ENCODE measurements at regions not wholly inside any gene's neighbourhood (a gene's known extent, or its start where the extent isn't known, plus 50 kb on each side); places are given as distances from the start of the nearest gene placed in this dataset.

- TF ChIP-seq ZNF239 (tag by site-specific recombination; IDR thresholded peaks at IDR 0.05): no peak
- TF ChIP-seq ZNF645 (tag by site-specific recombination; IDR thresholded peaks at IDR 0.05): no peak
- TF ChIP-seq IKZF3 (tag by site-specific recombination; IDR thresholded peaks at IDR 0.05): no peak
- TF ChIP-seq ZNF146 (tag by site-specific recombination; IDR thresholded peaks at IDR 0.05): no peak
- TF ChIP-seq, protein P1, sequence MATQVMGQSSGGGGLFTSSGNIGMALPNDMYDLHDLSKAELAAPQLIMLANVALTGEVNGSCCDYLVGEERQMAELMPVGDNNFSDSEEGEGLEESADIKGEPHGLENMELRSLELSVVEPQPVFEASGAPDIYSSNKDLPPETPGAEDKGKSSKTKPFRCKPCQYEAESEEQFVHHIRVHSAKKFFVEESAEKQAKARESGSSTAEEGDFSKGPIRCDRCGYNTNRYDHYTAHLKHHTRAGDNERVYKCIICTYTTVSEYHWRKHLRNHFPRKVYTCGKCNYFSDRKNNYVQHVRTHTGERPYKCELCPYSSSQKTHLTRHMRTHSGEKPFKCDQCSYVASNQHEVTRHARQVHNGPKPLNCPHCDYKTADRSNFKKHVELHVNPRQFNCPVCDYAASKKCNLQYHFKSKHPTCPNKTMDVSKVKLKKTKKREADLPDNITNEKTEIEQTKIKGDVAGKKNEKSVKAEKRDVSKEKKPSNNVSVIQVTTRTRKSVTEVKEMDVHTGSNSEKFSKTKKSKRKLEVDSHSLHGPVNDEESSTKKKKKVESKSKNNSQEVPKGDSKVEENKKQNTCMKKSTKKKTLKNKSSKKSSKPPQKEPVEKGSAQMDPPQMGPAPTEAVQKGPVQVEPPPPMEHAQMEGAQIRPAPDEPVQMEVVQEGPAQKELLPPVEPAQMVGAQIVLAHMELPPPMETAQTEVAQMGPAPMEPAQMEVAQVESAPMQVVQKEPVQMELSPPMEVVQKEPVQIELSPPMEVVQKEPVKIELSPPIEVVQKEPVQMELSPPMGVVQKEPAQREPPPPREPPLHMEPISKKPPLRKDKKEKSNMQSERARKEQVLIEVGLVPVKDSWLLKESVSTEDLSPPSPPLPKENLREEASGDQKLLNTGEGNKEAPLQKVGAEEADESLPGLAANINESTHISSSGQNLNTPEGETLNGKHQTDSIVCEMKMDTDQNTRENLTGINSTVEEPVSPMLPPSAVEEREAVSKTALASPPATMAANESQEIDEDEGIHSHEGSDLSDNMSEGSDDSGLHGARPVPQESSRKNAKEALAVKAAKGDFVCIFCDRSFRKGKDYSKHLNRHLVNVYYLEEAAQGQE (tag by site-specific recombination; IDR thresholded peaks at IDR 0.05): no peak
- no peak for TF ChIP-seq CTCF (tag by site-specific recombination; IDR thresholded peaks at IDR 0.05)
Measured at GRCh38 chr22:48515571-48516200, 1312.0 kb downstream of the BRD1 start.
